Activated CD4-positive, alpha-beta T cell treated with anti-CD3 and anti-CD28 coated beads, Interleukin-2, amount 10 ng/mL, durations not matched to agents 7 days and 5 days (primary cell): ENCODE measurements at regions not wholly inside any gene's neighbourhood (a gene's known extent, or its start where the extent isn't known, plus 50 kb on each side); places are given as distances from the start of the nearest gene placed in this dataset.

ENCODE experiments used
- CTCF ChIA-PET: fragments of 350-600 bp; sonication (Branson Sonifier 250); formaldehyde crosslinking; loops from one replicate; lab custom pipeline; 2021; ENCODE audit warnings: antibody characterized with exemption; lab: Charles Lee
- POLR2A ChIA-PET: fragments of 350-600 bp; sonication (Branson Sonifier 250); formaldehyde crosslinking; loops from one replicate; lab custom pipeline; 2021; ENCODE audit warnings: antibody characterized with exemption; lab: Charles Lee
- DNase-seq: peaks from one replicate; pipeline ENCODE4 v3.0.0-alpha.2; 2020
- H3K27ac Mint-ChIP-seq: one replicate; pipeline ENCODE4 v1.8.0; 2021; ENCODE audit warnings: mild to moderate bottlenecking, moderate library complexity, mixed read lengths
- H3K27me3 Mint-ChIP-seq: one replicate; pipeline ENCODE4 v1.8.0; 2021; ENCODE audit warnings: mixed read lengths
- H3K36me3 Mint-ChIP-seq: one replicate; pipeline ENCODE4 v1.8.0; 2021; ENCODE audit warnings: low read depth, mixed read lengths
- H3K4me1 Mint-ChIP-seq: one replicate; pipeline ENCODE4 v1.8.0; 2021; ENCODE audit warnings: mixed read lengths
- H3K4me3 Mint-ChIP-seq: one replicate; pipeline ENCODE4 v1.8.0; 2021; ENCODE audit warnings: mild to moderate bottlenecking, moderate library complexity, mixed read lengths
- H3K9me3 Mint-ChIP-seq: one replicate; pipeline ENCODE4 v1.8.0; 2021; ENCODE audit warnings: mixed read lengths

DNA sequence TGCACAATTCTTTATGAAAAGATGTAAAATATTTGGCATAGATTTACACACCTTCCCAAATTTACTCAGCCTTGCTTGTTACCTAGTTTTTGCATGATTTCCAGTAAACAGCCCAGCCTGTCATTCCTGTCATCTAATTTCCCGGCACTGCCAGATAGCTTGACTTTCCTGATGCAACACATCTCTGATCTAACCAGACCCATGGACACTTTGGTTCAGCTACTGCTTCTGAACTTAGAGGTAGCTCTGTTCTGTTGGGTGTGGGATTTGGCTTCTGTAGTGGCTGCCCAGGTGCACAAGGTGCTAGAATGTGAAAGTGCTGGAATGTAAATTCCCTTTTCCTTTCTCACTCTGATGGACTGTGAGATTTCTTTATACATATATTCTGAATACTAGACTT, 1033.5 kb downstream of the SLITRK1 start:
- ChIA-PET CTCF (no interaction called here), POLR2A (no interaction called here)

DNA sequence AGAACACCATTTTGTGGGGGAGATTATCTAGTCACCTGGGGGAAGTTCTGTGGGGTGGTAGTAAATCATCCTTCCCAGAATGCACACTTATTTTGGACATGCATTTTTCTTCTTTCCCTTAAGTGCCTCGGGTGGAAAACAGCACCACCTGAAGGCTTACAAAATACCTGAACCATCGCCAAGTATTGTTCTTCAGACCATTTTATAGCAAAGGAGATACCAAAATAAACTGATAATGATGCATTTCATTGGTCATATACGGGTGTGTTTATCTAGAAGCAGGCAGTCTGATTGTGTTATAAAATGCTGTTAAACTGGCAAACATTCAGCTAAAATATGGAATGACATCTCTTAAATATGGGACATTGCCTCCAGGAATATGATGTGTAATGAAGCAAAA, 1034.7 kb downstream of the SLITRK1 start:
- no peaks in the 10 kb centered on the region for H3K27me3 Mint-ChIP-seq
- no peaks in the 10 kb centered on the region for H3K36me3 Mint-ChIP-seq
- no peaks in the 10 kb centered on the region for H3K4me1 Mint-ChIP-seq
- ChIA-PET CTCF (no interaction called here), POLR2A (no interaction called here)
- H3K27ac Mint-ChIP-seq, result no peak overlapping the region
- peaks cover 7% of the 10 kb centered on the region for H3K9me3 Mint-ChIP-seq
- no peak for DNase-seq
- H3K4me3 Mint-ChIP-seq, result no peak overlapping the region

More for the DNA sequence above, 1033.5 kb downstream of the SLITRK1 start:
- Mint-ChIP-seq H3K36me3 (no peaks in the 10 kb centered on the region), H3K4me3 (no peak overlapping the region), H3K27ac (no peak overlapping the region), H3K9me3 (peaks cover 9% of the 10 kb centered on the region), H3K27me3 (no peaks in the 10 kb centered on the region), H3K4me1 (no peaks in the 10 kb centered on the region)
- DNase-seq, result no peak

DNA sequence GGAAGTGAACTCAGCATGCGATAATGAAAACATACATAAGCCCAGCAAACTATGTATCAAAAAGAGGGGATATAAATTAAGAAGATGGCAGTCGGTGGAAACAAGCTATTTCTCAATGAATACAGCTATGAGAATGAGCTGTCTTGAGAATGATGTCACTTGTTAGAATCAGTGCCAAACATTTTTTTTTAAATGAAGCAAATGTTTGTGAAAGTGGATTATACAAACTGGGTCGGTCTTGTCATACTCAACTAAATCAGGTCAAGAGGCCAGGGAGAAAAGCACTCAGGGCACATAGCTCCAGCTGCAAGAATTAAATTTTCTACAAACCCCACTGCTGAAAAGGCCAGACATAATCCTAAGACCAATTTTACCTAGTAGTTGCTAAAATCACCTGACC, 1048.4 kb downstream of the SLITRK1 start:
- POLR2A ChIA-PET, result no interaction called here
- no peaks in the 10 kb centered on the region for H3K27me3 Mint-ChIP-seq
- no peak for DNase-seq
- no peaks in the 10 kb centered on the region for H3K4me1 Mint-ChIP-seq
- CTCF ChIA-PET, result no interaction called here
- no peak overlapping the region for H3K27ac Mint-ChIP-seq
- peaks cover 3% of the 10 kb centered on the region for H3K9me3 Mint-ChIP-seq
- H3K36me3 Mint-ChIP-seq, result no peaks in the 10 kb centered on the region
- no peak overlapping the region for H3K4me3 Mint-ChIP-seq

DNA sequence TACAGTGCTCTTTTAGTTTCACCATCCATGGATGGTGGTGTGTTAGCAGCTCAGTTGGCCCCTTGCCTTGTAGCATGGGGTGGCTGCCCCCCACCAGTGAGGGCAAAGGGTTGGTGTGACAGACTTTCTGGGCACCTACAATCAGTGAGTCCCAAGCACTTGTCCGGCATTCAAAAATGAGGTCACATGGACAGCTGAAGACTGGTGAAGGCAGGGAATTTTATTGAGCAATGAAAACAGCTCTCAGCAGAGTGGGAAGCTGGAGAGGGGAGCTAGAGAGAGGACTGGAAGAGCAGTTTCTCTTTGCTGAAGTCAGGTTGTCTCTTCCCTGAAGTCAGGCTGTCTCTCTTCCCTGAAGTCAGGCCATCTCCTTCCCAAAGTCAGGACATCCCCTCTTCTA, 1053.2 kb downstream of the SLITRK1 start:
- CTCF ChIA-PET, result no interaction called here
- Mint-ChIP-seq H3K27ac (no peak overlapping the region), H3K36me3 (no peaks in the 10 kb centered on the region), H3K4me1 (no peaks in the 10 kb centered on the region), H3K27me3 (no peaks in the 10 kb centered on the region), H3K4me3 (no peak overlapping the region), H3K9me3 (no peaks in the 10 kb centered on the region)
- DNase-seq, result no peak
- POLR2A ChIA-PET, result no interaction called here

DNA sequence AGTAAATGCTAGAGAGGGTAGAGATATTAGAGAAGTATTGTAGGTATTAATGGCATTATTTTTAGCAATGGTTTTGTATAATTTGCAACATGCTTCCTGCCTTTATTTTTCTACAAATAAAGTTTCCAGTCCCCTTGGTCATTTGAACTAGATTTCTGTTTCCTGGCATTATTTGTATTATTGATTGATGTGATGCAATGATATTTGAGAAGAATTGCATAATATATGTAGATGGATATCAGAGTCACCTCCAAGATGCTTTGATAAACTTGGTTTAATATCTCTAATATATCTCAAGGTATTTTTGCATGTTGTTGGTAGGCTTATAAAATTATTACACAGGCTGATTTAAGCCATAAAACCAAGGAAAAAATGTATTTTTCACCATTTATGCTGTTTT, 1054.5 kb downstream of the SLITRK1 start:
- H3K27ac Mint-ChIP-seq, result no peak overlapping the region
- DNase-seq, result no peak
- H3K36me3 Mint-ChIP-seq, result no peaks in the 10 kb centered on the region
- ChIA-PET CTCF (no interaction called here), POLR2A (no interaction called here)
- no peaks in the 10 kb centered on the region for H3K4me1 Mint-ChIP-seq
- no peak overlapping the region for H3K4me3 Mint-ChIP-seq
- H3K27me3 Mint-ChIP-seq, result no peaks in the 10 kb centered on the region
- H3K9me3 Mint-ChIP-seq, result no peaks in the 10 kb centered on the region

- Mint-ChIP-seq H3K36me3 (no peaks in the 10 kb centered on the region), H3K4me3 (no peak overlapping the region), H3K27ac (no peak overlapping the region), H3K4me1 (no peaks in the 10 kb centered on the region), H3K27me3 (no peaks in the 10 kb centered on the region), H3K9me3 (no peaks in the 10 kb centered on the region)
- ChIA-PET POLR2A (no interaction called here), CTCF (no interaction called here)
- DNase-seq, result no peak
Measured at GRCh38 chr13:82822935-82823334, 1059.3 kb downstream of the SLITRK1 start.

DNA sequence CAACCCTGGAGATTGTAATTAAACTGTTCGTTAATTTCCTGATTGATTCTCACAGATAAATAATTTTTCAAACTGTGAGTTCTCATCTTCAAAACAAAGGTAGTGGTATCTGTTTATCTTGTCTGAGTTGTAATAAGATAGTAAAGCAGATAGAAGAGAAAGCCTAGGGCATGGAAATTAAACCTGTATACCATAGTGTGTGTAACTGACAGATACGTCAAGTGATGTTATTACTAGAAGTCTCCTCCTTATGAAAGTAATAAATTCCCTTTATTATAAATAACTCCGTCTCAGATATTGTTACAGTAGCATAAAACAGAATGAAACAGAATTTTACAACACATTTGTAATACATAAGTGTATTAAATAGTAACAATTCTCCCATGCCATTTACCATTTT, 1065.1 kb downstream of the SLITRK1 start:
- H3K9me3 Mint-ChIP-seq, result peaks cover 9% of the 10 kb centered on the region
- DNase-seq, result no peak
- H3K4me3 Mint-ChIP-seq, result no peak overlapping the region
- H3K4me1 Mint-ChIP-seq, result no peaks in the 10 kb centered on the region
- H3K36me3 Mint-ChIP-seq, result no peaks in the 10 kb centered on the region
- POLR2A ChIA-PET, result no interaction called here
- no peak overlapping the region for H3K27ac Mint-ChIP-seq
- CTCF ChIA-PET, result no interaction called here
- H3K27me3 Mint-ChIP-seq, result no peaks in the 10 kb centered on the region

GRCh38 chr13:82815791-82816190, 1066.5 kb downstream of the SLITRK1 start:
- H3K27me3 Mint-ChIP-seq, result no peaks in the 10 kb centered on the region
- ChIA-PET CTCF (no interaction called here), POLR2A (no interaction called here)
- DNase-seq, result no peak
- H3K36me3 Mint-ChIP-seq, result no peaks in the 10 kb centered on the region
- no peak overlapping the region for H3K27ac Mint-ChIP-seq
- no peaks in the 10 kb centered on the region for H3K4me1 Mint-ChIP-seq
- H3K4me3 Mint-ChIP-seq, result no peak overlapping the region
- H3K9me3 Mint-ChIP-seq, result peaks cover 9% of the 10 kb centered on the region

- no peaks in the 10 kb centered on the region for H3K36me3 Mint-ChIP-seq
- H3K27me3 Mint-ChIP-seq, result no peaks in the 10 kb centered on the region
- no peak overlapping the region for H3K4me3 Mint-ChIP-seq
- DNase-seq, result no peak
- H3K9me3 Mint-ChIP-seq, result peaks cover 6% of the 10 kb centered on the region
- POLR2A ChIA-PET, result no interaction called here
- no peak overlapping the region for H3K27ac Mint-ChIP-seq
- CTCF ChIA-PET, result no interaction called here
- H3K4me1 Mint-ChIP-seq, result no peaks in the 10 kb centered on the region
Measured at GRCh38 chr13:82803341-82803740, 1078.9 kb downstream of the SLITRK1 start.

DNA sequence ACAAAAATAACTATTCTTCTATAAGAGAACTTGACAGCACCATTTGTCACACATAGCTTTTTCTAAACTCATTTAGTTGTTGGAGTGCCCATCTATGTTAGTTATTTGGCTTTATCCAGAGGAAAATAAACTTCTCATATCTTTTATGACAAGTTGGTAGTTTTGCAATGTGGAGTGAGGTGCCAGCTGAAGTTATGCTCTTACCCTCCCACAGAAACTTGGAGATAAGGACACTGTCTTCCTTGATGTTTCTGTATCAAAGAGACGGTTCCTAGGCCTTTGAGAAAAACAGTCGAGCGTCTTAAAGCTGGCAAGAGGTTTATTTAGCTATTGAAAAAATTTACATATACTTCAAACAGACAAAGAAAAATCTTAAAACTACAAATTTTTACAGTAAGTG, 1079.7 kb downstream of the SLITRK1 start:
- ChIA-PET POLR2A (no interaction called here), CTCF (no interaction called here)
- DNase-seq, result no peak
- H3K27ac Mint-ChIP-seq, result no peak overlapping the region
- no peak overlapping the region for H3K4me3 Mint-ChIP-seq
- peaks cover 6% of the 10 kb centered on the region for H3K9me3 Mint-ChIP-seq
- H3K27me3 Mint-ChIP-seq, result no peaks in the 10 kb centered on the region
- H3K4me1 Mint-ChIP-seq, result no peaks in the 10 kb centered on the region
- no peaks in the 10 kb centered on the region for H3K36me3 Mint-ChIP-seq

GRCh38 chr13:82800391-82800790, 1081.9 kb downstream of the SLITRK1 start:
- ChIA-PET CTCF (no interaction called here), POLR2A (no interaction called here)
- H3K4me1 Mint-ChIP-seq, result no peaks in the 10 kb centered on the region
- H3K36me3 Mint-ChIP-seq, result no peaks in the 10 kb centered on the region
- H3K27me3 Mint-ChIP-seq, result no peaks in the 10 kb centered on the region
- no peak for DNase-seq
- peaks cover 6% of the 10 kb centered on the region for H3K9me3 Mint-ChIP-seq
- no peak overlapping the region for H3K4me3 Mint-ChIP-seq
- H3K27ac Mint-ChIP-seq, result no peak overlapping the region

- Mint-ChIP-seq H3K27me3 (no peaks in the 10 kb centered on the region), H3K27ac (no peak overlapping the region), H3K4me3 (no peak overlapping the region), H3K9me3 (no peaks in the 10 kb centered on the region), H3K36me3 (no peaks in the 10 kb centered on the region), H3K4me1 (no peaks in the 10 kb centered on the region)
- CTCF ChIA-PET, result no interaction called here
- POLR2A ChIA-PET, result no interaction called here
- DNase-seq, result no peak
Measured at GRCh38 chr13:82797876-82798275, 1084.4 kb downstream of the SLITRK1 start.

DNA sequence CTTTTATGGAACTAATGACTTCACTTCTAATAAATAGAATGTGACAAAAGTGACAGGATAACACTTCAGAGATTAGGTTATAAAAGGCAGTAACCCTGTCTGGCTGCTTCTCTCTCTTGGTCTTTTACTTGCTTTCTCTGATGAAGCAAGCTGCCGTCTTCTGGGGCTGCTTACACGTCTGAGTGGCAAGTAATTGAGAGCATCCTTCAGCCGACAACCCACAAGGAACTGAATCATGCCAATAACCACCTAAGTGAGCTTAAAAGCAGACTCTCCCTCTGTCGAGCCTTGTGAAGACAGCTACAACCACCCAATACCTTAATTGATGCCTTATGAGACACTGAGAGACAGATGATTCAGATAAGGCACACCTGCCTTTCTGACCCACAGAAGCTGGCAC, 1091.2 kb downstream of the SLITRK1 start:
- no peak overlapping the region for H3K27ac Mint-ChIP-seq
- POLR2A ChIA-PET, result no interaction called here
- no peaks in the 10 kb centered on the region for H3K36me3 Mint-ChIP-seq
- CTCF ChIA-PET, result no interaction called here
- H3K4me1 Mint-ChIP-seq, result no peaks in the 10 kb centered on the region
- no peak overlapping the region for H3K4me3 Mint-ChIP-seq
- DNase-seq, result no peak
- H3K27me3 Mint-ChIP-seq, result no peaks in the 10 kb centered on the region
- H3K9me3 Mint-ChIP-seq, result no peaks in the 10 kb centered on the region

DNA sequence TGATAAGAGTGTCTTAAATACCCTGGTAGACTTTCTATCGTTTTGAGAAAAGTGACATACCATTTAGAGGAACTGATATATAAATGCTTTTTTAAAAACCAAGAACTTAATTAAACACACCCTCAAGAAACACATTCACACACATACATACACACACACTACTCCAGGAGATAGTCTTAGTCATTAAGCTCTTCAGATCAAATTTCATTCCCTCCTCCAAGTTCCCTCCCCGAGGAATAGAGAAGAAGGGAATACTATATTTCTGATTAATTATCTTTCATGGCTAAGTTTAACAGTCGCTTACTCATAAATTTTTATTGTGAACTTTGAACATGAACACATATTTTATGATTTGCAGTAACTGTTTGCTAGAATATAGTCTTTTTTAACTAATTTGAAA, 1109.5 kb downstream of the SLITRK1 start:
- CTCF ChIA-PET, result no interaction called here

More for the DNA sequence above, 1109.5 kb downstream of the SLITRK1 start:
- DNase-seq, result no peak
- H3K36me3 Mint-ChIP-seq, result no peaks in the 10 kb centered on the region
- peaks cover 2% of the 10 kb centered on the region for H3K9me3 Mint-ChIP-seq
- H3K4me3 Mint-ChIP-seq, result no peak overlapping the region
- H3K27ac Mint-ChIP-seq, result no peak overlapping the region
- no peaks in the 10 kb centered on the region for H3K27me3 Mint-ChIP-seq
- POLR2A ChIA-PET, result no interaction called here
- H3K4me1 Mint-ChIP-seq, result no peaks in the 10 kb centered on the region
